ENCODE measurements at regions not wholly inside any gene's neighbourhood (a gene's known extent, or its start where the extent isn't known, plus 50 kb on each side); places are given as distances from the start of the nearest gene placed in this dataset.

GRCh38 chr12:107598906-107599305, 86.7 kb upstream of the PWP1 start:
- no peak for TF ChIP-seq NFIC (IDR thresholded peaks at IDR 0.05)
- TF ChIP-seq MAX (IDR thresholded peaks at IDR 0.05): no peak
- TF ChIP-seq CREB1 (IDR thresholded peaks at IDR 0.05; ENCODE audit: low read depth): no peak
- TF ChIP-seq TCF12 (IDR thresholded peaks at IDR 0.05; ENCODE audit: low read depth): no peak
- TF ChIP-seq, protein P1, sequence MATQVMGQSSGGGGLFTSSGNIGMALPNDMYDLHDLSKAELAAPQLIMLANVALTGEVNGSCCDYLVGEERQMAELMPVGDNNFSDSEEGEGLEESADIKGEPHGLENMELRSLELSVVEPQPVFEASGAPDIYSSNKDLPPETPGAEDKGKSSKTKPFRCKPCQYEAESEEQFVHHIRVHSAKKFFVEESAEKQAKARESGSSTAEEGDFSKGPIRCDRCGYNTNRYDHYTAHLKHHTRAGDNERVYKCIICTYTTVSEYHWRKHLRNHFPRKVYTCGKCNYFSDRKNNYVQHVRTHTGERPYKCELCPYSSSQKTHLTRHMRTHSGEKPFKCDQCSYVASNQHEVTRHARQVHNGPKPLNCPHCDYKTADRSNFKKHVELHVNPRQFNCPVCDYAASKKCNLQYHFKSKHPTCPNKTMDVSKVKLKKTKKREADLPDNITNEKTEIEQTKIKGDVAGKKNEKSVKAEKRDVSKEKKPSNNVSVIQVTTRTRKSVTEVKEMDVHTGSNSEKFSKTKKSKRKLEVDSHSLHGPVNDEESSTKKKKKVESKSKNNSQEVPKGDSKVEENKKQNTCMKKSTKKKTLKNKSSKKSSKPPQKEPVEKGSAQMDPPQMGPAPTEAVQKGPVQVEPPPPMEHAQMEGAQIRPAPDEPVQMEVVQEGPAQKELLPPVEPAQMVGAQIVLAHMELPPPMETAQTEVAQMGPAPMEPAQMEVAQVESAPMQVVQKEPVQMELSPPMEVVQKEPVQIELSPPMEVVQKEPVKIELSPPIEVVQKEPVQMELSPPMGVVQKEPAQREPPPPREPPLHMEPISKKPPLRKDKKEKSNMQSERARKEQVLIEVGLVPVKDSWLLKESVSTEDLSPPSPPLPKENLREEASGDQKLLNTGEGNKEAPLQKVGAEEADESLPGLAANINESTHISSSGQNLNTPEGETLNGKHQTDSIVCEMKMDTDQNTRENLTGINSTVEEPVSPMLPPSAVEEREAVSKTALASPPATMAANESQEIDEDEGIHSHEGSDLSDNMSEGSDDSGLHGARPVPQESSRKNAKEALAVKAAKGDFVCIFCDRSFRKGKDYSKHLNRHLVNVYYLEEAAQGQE (IDR thresholded peaks at IDR 0.05; ENCODE audit: low read depth): no peak
- TF ChIP-seq RAD21 (IDR thresholded peaks at IDR 0.05; ENCODE audit: low read depth): no peak
- TF ChIP-seq ZBTB7A (IDR thresholded peaks at IDR 0.05; ENCODE audit: low read depth): no peak
- TF ChIP-seq TEAD4 (IDR thresholded peaks at IDR 0.05): no peak

Measured in Ishikawa (cell line).